HG03354 (cell line): ENCODE measurements at regions not wholly inside any gene's neighbourhood (a gene's known extent, or its start where the extent isn't known, plus 50 kb on each side); places are given as distances from the start of the nearest gene placed in this dataset.

Source experiments
- ATAC-seq: cut with Tn5 transposase; IDR thresholded peaks from one replicate; pipeline ENCODE4 v1.9.1; 2021; ENCODE audit warnings: mild to moderate bottlenecking; ENCODE audit not compliant: unreplicated experiment, poor library complexity, severe bottlenecking

DNA sequence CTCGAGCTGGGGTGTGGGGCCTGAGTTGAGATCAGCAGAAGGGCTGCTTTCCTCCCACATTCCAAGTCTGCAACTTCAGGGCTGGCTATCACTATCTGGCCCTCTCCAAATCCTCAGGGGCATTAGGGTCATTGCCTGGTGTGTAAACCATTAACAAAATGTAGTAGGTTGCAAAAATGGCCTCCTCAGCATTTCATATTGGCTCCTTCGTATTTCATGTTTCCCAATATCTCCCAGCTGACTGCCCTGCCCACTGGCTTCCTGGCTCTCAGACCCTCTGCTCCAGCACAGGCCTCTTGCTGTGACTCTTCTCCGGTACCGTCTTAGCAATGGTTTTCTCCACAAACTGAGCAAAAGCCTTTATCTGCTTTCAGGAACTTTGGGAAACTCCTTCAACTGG is 113.8 kb downstream of the GADD45G start:
- ATAC-seq, result no peak

DNA sequence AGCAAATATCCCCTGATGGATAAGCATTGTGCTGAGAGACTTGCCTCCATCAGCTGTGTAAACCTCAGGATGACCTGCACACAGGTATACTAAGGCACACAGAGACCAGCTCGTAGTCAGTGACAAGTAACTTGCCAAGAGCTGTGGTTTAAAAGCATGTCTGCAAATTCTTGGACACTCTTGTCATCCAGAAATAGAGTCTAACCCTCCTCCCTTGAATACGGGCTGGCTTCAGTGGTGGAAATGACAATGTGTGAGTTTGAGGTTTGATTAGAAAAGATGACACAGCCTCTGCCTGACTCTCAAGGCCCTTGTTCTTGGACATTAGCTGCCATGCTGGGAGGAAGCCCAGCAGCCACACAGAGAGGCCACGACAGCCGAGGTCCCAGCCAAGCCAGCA is 114.4 kb downstream of the GADD45G start:
- no peak for ATAC-seq

DNA sequence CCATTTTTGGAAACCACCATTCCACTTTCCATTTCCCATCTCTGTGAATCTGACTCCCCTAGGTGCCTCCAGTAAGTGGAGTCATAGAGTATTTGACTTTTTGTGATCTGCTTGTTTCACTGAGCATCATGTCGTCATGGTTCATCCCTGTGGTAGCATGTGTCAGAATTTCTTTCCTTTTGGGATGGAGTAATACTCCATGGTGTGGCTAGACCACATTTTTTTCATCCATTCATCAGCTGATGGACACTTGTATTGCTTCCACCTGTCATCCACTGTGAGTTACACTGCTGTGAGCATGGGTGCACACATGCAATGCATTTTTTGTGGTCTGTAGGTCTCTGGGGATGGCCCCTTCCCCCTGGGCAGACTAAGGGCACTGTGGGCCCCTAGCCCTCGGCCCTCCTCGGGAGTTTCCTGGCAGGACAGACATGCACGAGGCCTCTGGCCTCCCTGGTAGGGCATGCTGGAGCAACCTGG is 115.9 kb downstream of the GADD45G start:
- ATAC-seq, result no peak

GRCh38 chr9:89721176-89721700 is 116.4 kb downstream of the GADD45G start:
- no peak for ATAC-seq

DNA sequence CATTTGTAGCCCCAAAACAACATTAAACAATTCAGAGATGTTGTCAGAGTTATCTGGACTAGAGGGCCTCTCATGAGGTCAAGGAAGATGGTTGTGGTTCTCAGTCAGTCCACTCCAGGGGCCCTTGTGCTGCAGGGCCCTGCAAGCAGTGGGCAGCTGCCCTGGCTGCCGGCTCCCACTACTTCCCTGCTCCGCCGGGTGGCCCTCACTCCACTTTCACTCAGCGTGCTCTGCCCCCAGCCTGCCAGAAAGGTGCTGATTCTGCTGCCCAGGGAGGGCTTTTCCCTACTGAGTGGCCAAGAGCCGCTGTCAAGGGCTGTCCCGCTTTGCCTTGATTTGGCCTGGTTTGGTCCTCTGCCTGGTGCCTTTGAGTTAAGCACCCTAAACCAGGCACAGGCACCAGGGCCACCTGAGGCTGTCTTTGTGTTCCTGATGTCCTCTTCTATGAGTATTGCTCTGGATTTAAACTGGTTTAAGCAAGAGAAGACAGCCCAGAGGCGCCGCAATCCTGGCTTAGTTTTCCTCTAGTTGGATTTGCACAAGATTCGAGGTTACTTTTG is 117.2 kb downstream of the GADD45G start:
- ATAC-seq, result no peak

- no peak for ATAC-seq
Observed at GRCh38 chr9:89722712-89723111, 117.9 kb downstream of the GADD45G start.

GRCh38 chr9:89723469-89724100 is 118.8 kb downstream of the GADD45G start:
- ATAC-seq, result no peak

- ATAC-seq, result no peak
Observed at GRCh38 chr9:89724659-89725058, 119.8 kb downstream of the GADD45G start.

GRCh38 chr9:89725271-89725670 is 120.5 kb downstream of the GADD45G start:
- no peak for ATAC-seq

DNA sequence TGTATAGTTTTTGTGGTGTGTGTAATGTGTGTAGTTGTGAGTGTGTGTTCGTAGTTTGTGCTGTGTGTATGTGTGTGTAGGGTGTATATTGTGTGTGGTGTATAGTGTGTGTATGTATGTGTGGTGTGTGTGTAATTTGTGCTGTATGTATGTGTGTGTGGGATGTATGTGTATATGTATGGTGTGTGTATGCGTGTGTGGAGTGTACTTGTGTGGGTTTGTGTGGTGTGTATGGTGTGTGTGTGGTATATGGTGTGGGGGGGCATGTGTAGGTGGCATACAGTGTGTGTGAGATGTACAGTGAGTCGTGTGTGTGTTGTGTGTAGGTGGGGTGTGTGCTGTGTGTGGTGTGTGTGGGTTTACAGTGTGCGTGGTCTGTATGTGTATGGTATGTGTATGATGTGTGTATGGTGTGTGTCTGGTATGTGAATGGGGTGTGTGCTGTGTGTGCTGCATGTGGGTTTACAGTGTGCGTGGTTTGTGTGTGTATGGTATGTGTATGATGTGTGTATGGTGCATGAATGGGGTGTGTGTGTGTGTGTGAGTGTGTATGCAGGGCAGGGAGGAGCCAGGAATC is 125.2 kb downstream of the GADD45G start:
- ATAC-seq, result no peak

- no peak for ATAC-seq
Observed at GRCh38 chr9:89730715-89731114, 125.9 kb downstream of the GADD45G start.

DNA sequence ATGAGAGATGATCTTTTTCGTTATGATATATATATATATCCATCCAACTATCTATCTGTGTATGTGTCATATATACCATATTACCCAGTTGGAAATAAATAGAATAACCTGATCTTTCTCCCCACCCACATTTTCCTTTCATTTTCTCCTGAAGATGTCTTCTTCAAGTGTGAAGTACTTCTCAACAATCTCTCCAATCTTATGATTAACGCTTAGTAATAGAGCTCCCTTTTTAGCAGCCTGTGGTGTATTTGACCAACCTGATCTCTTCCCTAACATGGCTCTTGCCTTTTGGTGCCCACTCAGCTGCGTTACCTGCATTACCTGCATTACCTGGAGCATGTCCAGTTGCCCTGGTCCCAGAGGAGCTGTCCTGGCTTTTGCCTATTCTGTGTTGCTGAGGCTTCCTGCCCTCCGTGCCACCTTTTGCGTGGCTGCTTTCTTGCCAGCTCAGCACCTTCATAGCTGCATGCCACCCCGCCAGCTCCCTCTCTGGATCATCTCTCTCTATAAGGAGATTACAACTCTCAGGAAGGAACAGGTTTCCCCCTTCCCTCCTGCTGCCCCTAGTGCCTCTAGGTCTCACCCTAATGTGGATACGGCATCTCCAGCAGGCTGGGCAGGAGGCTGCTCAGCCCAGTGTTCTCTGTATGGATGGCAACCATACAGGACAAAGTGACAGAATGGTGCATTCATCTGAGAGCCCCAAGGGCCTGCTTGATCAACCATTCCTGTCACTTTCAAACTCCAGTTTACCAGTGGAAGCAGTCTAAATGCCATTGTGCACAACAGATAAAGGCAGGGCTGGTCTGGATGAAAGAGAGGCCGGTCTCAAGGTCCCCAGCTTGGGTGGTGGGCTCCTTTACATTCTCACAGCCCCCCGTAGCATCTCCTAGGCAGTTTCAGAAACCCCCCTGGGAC is 126.7 kb downstream of the GADD45G start:
- ATAC-seq, result no peak

DNA sequence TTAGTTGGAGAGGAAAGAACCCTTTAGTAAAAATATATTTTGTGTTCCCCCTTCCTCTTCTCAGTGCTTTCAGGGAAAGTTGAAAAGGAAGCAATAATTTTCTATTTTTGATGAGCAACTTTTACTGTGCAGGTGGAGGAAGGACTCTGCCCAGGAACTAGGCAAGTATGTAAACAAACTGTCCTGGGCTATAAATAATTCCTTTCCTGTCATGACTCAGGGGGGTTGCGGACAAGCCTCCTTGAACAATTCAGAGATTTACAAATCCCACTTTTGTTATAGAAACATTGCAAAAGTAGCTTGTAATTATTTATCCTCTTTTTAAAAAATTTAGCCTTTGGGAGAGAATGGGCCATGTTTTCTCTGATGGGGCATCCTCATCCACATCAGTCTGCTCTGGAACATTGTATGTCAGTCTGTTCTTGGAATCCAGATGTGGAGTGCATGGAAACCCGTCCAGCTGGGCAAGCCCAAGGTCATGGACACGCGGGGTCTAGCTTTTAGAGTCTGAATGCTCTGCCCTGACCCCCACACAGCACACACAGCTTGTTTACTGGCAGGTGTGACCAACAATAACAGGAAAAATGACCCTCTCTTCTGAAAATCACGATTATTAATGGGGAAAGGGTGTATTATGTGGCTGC is 127.6 kb downstream of the GADD45G start:
- no peak for ATAC-seq

DNA sequence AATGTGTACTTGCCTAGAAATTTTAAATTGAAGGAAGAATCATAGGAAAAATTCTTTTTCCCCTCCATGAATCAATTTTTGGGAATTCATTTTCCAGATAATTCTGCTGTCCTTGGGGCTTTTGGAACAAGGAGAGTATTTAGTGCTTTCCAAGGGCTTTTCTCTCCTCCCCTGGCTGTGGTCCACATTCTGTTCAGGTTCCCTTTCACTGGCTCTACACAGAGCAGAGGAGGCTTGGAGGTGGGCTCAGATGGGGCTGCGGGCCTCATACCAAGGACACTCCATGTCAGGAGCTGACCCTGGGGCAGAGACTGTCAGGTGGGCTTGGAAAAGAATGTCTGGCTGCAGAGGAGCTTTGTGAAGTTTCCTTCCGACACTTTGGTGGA is 128.1 kb downstream of the GADD45G start:
- ATAC-seq, result no peak

- ATAC-seq, result no peak
Observed at GRCh38 chr9:89734600-89735041, 129.8 kb downstream of the GADD45G start.

DNA sequence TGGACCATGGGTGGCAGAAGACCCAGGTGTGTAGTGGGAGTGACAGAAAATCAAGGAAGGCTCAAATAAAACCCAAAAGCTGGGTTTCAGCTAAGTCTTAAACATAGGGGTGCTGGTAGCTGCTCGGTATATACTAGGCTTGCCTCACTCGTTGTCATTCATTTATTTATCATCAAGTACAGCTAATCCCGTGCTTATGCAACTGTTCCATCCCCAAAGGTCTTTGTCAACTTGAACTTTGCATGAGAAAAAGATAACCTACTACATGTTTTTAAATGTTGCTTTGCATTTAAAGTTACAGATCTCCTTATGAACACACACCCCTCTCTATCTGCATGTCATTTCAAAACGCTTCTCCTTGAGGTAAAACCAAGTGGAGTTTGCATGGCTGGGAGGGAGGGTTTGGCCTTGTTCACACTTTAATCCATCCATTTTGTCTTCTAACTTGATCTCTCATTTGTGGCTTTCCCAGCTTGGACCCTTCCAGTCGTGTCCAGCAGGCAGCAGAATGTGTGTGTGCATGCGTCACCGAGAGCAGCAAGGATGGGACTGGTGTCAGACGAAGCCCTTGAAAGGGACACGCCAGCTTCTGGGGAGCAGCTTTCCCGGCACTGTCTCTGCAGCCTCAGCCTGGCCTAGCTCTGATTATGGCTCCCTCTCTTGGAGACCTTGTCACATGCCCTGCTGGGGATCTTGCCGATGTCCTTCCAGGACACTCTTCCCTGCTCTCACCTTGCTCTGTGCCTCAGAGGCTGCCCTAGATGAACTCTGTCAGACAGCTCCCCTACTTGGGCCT is 133.5 kb downstream of the GADD45G start:
- ATAC-seq, result no peak

GRCh38 chr9:89739511-89739910 is 134.7 kb downstream of the GADD45G start:
- ATAC-seq, result no peak

GRCh38 chr9:89739916-89740315 is 135.1 kb downstream of the GADD45G start:
- no peak for ATAC-seq

GRCh38 chr9:89740722-89741121 is 135.9 kb downstream of the GADD45G start:
- ATAC-seq, result peak; percentile 42
